Stimulated activated CD4-positive, alpha-beta T cell treated with anti-CD3 and anti-CD28 coated beads, Interleukin-1b, Interleukin-23, amount 100 ng/mL, for 4 hours (primary cell): ENCODE measurements at regions not wholly inside any gene's neighbourhood (a gene's known extent, or its start where the extent isn't known, plus 50 kb on each side); places are given as distances from the start of the nearest gene placed in this dataset.
"Not testable (repeated sequence)": the region's sequence is repeated elsewhere in the genome, so short reads cannot be mapped to it uniquely, and the experiment has no call there.

ENCODE experiments used
- DNase-seq, 2 donors: peaks; one replicate each; pipeline ENCODE4 v3.0.0-alpha.2; 2020; ENCODE audit warnings: low read depth in 2 of 2

GRCh38 chr1:201726700-201727099 lies 102.3 kb upstream of the IPO9 start:
- no peak for DNase-seq

- no peak for DNase-seq
Measured at GRCh38 chr1:201728731-201729130, 100.2 kb upstream of the IPO9 start.

- DNase-seq, result no peak
Measured at GRCh38 chr1:201729973-201730608, 98.9 kb upstream of the IPO9 start.

- no peak for DNase-seq
Measured at GRCh38 chr1:201730611-201731010, 98.3 kb upstream of the IPO9 start.

GRCh38 chr1:201731142-201731541 lies 97.8 kb upstream of the IPO9 start:
- no peak for DNase-seq

- no peak for DNase-seq
Measured at GRCh38 chr1:201731592-201731991, 97.4 kb upstream of the IPO9 start.

GRCh38 chr1:201732351-201732750 lies 96.6 kb upstream of the IPO9 start:
- DNase-seq, result no peak

- not testable (repeated sequence) for DNase-seq
Measured at GRCh38 chr1:201734221-201734620, 94.7 kb upstream of the IPO9 start.

GRCh38 chr1:201734786-201735185 lies 94.2 kb upstream of the IPO9 start:
- no peak for DNase-seq

- DNase-seq, result no peak
Measured at GRCh38 chr1:201736707-201737320, 92.1 kb upstream of the IPO9 start.

- DNase-seq, result no peak
Measured at GRCh38 chr1:201737352-201738060, 91.5 kb upstream of the IPO9 start.

- no peak for DNase-seq
Measured at GRCh38 chr1:201739080-201739479, 89.9 kb upstream of the IPO9 start.

- DNase-seq, result peak; percentile 43 to 51
Measured at GRCh38 chr1:201739492-201740085, 89.4 kb upstream of the IPO9 start.

GRCh38 chr1:201740086-201740541 lies 88.8 kb upstream of the IPO9 start:
- DNase-seq, result no peak

GRCh38 chr1:201740670-201741111 lies 88.3 kb upstream of the IPO9 start:
- no peak for DNase-seq

- DNase-seq, result no peak
Measured at GRCh38 chr1:201741763-201742342, 87.1 kb upstream of the IPO9 start.

- DNase-seq, result no peak
Measured at GRCh38 chr1:201742476-201742875, 86.5 kb upstream of the IPO9 start.

GRCh38 chr1:201742955-201743805 lies 85.8 kb upstream of the IPO9 start:
- no peak for DNase-seq

GRCh38 chr1:201745023-201745422 lies 83.9 kb upstream of the IPO9 start:
- DNase-seq, result no peak

GRCh38 chr1:201746156-201746555 lies 82.8 kb upstream of the IPO9 start:
- DNase-seq, result no peak

- DNase-seq, result no peak
Measured at GRCh38 chr1:201747261-201747660, 81.7 kb upstream of the IPO9 start.
